ENCODE measurements at regions not wholly inside any gene's neighbourhood (a gene's known extent, or its start where the extent isn't known, plus 50 kb on each side); places are given as distances from the start of the nearest gene placed in this dataset.
A peak's percentile ranks its signal among the peaks of the same experiment; 100 is the strongest.

DNA sequence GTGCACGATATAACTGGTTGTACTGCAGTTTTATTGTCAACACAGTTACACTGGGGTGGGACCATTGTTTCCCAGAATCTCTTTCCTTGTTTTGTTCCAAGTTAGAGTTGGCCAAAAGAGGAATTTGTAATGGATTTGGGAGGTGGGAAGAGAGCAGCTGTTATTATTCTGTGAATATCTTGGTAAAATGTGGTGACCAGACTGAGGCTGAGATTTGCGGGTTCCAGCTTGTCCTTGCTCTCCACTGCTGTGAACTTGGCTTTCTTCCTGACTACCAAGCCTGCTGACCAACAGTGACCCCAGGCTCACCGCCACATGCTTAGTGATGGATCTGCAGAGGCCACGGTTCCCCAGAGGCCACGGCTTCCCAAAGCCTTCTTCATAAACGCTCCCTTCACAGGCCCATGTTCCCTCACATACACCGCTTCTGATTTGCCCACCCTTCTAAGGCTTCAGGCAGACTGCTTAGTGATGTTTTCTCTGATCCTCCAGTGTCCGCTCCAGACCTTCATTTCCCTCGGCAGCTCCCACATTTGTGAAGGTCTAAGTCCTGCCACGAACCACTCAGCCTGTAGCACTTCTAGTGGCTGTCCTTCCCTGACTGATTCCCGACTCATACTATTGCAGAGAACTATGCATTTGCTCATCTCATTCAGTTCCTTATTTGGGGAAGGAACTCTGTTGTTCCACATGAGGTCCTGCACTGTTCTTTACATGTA lies 525.5 kb upstream of the RGMA start:
- DNase-seq = no peak

DNA sequence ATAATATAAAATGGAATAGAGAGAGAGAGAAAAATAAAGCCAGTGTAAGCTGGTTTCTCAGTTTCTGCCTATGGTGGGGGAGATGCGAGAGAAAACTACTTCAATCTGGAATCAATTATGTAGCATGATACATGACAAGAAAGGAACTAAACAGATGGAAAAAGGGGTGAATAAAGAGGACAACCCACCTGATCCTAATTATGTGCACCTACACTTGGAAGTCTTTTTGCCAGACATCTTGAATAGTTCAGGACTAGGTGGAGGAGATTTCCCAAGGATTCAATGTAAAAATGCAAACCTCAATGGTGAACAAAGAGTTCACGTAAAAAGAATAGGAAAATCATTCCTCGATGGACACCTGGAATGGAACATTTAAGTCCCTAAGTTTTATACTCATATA lies 524.4 kb upstream of the RGMA start:
- DNase-seq = no peak

DNA sequence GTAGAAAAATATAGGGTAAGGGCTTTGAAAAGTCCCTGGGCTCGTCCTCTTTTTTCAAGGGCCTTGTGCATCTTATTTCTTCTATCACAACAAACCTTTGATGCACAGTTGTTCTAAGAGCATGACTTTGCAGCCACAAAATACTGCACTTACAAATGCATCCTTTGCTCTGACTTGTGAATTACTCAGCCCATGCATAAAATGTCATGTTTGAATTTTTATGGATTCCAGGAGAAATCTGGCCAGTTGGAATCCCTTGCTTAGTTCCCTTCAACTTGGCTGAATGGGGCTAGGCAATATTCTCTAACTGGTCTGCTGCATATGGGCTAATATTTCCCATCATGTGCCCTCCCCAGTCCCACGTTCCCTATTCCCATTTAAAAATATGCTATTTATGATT lies 523.9 kb upstream of the RGMA start:
- DNase-seq = no peak

DNA sequence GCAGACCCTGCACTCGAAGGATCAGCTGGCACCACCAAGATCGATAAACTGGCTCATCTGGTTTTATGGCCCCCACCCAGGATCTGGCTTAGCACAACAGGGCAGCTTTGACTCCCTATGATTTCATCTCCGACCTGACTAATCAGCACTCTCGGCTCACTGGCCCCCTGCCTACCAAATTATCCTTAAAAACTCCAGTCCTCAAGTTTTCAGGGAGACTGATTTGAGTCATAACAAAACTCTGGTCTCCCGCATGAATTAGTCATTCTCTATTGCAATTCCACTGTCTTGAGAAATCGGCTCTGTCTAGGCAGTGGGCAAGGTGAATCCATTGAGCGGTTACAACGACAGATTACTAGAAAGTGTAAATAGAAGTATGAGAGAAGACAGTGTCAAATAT lies 521.9 kb upstream of the RGMA start:
- DNase-seq = no peak

DNA sequence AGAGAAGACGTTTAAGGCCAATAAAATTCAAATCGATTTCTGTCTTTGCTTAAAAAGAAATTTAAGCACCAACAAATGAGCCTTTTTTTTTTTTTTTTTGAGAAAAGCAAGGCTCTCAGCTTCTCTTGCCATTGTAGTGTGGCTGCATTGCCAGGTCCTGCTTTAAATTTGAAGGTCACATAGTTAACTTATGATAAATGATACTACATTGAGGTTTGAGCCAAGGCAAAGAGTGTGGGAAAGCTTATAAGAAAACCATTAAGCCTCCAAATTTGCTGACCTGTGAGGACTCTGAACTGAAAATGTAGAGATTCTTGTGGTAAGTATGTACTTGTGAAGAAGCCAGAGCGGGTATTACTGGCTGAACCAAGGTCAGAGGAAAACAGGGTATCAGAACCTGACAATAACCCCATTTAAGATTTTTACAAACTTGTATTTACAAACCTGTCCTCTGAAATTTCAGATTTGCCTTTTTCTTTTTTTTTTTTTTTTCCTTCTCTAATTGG lies 519.7 kb upstream of the RGMA start:
- no peak for DNase-seq

DNA sequence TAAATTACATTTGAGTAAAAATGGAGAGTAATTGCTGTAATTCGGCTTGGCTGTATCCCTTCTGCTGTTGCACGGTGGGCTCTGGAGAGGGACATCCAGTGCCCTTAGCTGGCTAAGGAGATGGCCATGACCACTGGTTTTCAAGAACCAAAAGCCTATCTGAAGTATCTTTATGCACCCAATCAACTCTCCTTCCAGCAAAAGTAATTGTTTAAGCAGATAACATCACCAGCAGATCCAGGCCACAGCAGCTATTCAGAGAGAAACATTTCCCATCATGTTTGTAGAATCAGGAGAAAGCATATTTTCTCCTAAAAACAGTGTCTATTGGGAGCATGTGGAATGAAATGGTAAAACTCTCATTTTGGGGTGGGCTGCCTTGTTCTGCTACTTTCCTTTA lies 514.5 kb upstream of the RGMA start:
- DNase-seq = no peak

DNA sequence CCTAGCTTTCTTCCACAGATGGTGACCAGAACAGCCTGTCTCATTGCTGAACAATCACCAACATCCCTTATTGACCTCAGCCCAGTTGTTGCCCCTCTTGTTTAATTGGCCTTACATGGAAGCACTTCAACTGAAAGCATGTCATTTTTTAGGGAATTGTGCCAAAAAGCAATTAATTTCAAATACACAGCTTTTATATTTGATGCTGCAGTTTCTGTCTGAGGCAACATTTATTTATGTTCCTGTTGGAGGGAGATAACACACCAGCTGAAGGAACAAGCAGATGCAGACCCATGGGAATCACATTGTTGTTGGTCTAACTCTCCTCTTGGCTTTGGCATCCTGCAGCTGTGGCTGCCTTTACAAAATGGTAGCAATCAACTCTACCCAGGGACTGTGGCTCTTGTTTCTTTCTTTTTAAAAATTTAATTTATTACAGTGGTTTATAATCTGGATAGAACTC lies 498.1 kb upstream of the RGMA start:
- no peak for DNase-seq

DNA sequence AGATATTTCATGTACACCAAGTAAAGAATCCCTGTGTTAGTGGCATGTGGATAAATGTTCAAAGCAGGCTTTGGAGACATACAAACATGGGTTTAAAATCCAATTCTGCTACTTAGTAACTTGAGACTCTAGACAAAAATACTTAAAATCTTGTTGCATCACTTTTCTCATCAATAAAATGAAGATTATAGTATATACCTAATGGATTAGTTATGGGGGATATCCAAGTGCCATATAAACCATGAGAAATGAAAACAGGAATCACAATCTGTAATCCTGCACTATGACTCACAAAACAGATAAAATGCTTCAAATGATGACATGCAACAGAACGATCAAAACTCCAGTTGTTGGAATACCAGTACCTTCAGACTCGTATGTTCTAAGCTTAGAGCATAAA lies 496.0 kb upstream of the RGMA start:
- no peak for DNase-seq

DNA sequence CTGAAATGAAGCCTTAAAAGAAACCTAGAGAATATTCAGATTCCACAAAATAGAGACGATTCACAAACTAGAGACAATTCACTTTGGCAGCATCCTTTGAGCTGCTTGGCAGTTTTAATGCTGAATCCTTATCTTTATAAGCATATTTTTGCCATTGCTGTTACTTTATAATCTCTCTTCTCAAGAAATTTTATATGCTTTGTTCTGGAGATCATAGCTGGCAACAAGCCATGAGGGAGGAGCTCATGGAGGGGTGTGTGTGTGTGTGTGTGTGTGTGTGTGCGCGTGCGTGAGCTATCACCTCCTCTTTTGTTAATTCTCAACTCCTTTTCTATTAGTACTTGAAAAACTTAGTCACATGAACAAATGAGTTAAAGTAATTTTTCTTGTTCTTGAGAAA lies 495.0 kb upstream of the RGMA start:
- no peak for DNase-seq

DNA sequence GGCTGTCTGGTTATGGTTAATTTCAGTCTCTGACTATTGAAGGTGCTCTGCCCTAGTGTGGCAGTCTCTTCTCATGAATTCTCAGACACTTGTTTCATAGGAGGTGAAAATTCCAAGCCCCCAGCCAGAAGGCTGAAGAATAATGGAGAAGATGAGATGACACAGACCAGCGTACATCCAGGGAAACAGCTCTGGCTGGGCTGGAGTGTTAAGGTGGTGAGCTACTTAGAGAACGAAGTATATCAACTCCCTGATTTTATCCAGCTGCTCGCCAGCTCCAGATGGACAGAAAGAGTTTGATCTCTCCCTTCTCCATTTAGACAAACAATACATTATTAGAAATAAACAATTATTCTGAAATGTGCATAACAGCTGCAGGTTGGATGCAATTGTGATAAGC lies 494.5 kb upstream of the RGMA start:
- no peak for DNase-seq

DNA sequence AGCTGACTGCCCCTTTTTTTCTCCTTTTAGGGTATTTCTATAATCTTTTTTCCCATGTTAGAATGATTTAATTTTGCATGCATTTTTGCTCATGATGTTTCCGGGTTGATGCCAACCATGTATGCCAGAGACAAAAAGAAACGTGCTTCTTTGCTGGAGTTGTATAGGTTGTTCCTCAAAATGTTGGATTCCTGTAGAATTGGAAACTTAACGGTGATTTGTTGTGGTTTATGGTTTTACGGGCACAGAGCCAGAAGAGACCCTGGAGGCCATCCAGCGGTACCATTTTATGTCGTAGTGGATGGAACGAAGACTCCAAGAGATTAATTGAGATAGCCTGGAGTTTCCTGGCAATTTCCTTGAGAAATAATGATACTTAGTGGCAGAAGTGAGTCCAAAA lies 481.5 kb upstream of the RGMA start:
- no peak for DNase-seq

DNA sequence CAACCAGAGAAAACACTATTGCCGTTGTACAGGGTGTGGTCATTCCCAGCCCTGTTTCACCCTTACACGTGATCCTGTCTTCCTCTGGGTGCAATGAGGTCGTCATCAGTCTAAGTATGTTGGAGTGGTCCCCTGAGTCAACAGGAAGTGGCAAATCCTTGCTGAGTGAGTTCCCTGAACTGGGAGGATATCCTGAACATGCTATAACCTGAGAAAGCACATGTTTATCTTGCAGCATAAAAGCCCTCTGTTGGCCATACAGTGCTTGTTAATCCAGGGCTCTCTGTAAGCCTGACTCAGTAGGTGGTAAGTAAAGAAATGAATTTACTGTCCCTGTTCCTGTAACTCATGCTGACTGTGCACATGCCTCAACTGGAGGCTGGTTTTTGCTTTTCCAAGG lies 477.8 kb upstream of the RGMA start:
- peak; percentile 13 for DNase-seq

DNA sequence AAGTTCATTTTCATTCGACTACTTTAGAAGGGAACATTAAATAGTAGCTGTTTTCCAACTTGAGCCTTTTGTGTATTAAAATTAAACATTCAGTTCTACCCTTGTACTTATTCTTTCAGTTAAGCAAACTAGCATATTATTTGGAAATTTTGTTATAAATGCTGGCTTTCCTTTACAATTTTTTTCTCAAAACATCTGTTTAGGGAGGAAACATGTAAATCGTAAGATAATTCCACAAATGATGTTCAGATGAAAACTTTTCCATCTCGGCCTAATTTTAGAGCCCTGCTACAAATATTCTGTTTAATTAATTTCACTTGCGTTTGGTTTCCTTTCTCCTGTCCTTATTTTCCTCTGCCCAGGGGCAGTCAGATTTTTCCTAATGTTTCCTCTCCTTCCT lies 476.2 kb upstream of the RGMA start:
- no peak for DNase-seq

DNA sequence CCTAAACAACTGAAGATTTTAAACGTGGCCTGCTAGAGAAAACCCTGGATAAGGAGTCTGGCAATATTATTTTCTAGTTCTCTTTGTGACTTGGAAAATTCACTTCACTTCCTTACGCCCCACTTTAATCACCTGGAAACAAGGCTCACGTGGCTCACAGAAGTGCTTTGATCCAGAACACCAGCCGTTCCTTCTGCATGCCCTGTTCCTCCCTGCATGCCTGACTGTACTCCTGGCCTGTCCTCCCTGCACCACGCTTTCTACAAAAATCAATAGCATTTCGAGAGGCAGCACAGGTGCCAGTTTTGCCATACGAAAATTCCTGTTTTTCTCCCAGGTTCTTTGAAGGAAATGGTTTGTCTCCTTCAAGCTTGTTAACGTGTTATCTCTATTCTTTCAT lies 474.2 kb upstream of the RGMA start:
- no peak for DNase-seq

DNA sequence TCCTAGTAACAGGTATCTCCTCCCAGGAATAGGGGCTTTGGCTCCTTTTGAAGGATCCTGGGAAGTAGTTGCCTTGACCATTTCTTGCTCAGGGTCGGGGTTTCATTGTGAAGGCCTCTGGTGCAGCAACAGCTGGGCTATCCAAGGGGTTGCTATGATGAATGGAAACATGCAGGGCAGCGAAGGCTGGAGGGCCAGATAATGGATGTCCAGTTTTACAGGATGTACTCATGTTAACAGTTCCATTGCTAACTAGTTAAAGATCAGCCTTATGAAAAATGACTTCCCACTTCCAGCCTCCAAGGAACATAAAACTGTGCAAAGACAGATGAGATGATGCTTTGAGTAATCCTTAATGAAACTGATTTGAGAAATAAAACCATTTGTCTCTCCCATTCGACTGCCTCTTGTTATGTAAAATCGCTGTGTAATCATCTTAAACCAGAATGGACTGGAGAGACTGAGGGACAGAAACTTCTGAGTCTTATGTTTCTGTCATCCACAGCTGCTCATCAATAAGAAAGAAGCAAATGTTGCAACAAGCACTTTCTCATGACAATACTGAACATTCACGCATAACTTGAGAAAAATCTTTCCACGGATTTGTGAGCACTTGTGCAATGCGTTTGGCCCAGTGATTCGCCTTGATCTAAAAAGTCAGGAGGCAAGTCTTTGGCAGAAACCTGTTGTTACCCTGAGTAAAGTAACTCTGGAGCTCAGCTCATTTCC lies 473.5 kb upstream of the RGMA start:
- DNase-seq = no peak

DNA sequence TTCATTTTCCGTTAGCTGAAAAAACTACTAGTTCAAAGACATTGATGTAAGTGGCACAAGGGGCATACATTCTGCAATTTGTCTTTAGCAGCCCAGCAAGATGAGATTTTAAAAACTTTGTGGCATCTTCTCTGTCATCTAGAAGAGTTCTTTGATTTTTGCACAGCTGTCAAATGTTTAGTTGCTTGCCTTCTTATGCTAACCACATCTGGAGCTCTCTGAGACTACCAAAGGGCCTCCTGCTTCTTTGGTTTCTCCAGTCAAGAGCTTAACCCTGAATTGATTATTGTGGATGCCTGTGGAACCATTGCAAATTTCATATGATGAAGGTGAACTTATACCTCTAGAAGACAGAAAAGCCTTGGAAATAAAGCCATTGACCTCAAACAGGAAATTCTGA lies 468.7 kb upstream of the RGMA start:
- DNase-seq = no peak

DNA sequence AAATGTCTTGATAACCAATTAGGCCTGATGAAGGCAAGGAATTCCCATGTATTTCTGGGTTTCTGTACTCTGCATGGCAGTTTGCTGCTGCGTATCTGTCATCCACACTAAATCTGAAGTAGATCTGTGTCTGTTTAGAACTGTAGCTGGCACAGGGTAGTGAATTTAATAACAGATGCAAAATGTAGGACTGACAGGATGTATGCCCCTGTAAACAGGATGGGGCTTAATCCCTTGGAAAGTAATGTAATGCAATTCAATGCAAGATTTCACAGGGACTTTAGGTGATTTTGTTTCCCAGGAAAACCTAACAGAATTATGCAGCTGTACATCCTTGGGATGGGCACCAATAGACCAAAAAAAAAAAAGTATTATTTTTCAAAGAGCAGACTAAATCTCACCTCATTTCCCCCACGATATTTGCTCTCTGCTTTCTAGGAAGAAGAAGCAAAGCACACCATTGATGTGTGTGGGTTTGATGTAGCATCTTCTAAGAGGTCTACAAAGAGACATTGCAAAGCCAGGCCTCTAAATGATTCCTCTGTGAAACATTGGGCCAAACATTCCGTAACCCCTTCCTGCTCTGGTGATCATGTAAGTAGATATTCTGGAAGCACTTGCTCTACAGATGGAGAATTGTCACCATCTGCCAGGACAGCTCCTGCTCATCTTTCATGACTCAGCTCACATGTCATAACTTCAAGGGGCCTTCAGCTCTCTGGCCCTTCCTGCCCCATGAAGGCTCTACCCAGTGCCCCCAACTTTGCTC lies 464.3 kb upstream of the RGMA start:
- DNase-seq = no peak

DNA sequence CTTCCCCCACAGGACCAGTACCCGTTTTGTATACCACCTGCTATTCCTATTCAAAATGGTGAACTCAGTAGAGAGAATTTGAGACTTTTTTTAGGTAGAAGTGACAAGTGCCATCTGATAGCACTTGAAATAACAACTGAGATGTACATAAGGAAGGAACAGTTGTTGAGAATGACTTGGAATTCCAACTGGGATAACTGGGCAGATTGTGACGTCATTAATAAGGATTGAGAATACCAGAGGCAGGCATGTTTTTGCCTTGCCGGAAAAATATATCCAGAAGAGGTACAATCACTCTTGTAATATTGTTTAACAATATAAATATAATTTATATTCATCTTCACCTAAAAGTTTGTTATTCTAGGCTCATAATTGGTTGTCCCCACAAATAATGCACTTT lies 454.1 kb upstream of the RGMA start:
- no peak for DNase-seq

DNA sequence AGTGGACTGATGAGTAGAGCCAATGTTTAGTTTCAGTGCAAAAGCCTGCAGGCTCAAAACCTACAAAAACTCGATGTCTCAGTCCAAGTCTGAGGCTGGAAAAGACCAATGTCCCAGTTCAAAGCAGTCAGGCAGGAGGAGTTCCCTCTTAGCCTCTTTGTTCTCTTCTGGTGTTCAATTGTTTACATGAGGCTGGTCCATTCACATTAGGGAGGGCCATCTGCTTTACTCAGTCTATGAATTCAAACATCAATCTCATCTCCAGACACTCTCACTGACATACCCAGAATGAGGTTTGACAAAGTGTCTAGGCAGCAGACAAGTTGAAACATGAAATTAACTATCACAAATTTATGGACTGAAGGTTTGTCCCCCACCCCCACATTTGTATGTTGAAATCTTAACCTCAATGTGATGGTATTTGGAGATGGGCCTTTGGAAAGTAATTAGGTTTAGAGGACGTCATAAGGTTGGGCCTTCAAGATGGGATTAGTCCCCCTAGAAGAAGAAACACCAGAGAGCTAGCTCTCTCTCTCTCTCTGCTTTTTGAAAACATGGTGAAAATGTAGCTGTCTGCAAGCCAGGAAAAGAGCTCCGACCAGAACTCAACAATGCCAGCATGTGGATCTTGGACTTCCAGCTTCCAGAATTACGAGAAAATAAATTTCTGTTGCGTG lies 438.5 kb upstream of the RGMA start:
- DNase-seq = no peak

DNA sequence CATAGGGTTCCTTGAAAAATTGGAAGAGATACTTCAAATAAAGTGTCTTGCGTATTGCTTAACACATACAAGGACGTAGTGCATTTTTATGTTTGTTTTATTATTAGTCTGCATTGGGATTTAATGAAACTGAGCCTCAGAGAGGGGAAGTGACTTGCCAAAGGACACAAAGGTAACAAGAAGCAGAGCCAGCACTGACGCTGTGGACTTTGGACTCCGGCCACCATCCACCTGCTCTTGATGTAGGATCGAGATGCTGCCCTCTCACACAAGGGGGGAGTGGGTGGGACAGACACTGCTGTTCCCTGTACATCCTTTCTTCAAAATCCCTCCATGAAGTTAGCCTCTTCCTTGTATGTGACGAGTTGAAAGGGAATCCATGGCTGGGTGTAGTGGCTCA lies 435.4 kb upstream of the RGMA start:
- DNase-seq = no peak

DNA sequence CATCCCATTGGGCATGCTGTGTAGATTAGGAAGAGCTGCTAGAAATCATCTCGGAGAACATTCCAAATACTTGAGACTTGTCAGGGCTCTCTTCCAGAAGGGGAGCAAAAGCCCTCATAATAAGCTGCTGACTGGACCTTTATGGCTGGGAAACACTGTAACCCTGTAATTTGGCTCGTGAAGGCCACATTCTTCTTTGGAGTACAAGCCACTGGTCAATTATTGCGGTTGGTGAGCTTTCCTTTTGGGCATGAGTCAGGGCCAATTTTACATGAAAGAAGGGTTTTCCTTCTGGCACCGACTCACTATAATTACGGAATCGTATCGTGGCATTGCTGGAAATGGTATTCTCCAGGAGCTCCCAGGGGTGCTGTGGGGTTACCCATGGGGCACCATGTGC lies 434.5 kb upstream of the RGMA start:
- DNase-seq = no peak

DNA sequence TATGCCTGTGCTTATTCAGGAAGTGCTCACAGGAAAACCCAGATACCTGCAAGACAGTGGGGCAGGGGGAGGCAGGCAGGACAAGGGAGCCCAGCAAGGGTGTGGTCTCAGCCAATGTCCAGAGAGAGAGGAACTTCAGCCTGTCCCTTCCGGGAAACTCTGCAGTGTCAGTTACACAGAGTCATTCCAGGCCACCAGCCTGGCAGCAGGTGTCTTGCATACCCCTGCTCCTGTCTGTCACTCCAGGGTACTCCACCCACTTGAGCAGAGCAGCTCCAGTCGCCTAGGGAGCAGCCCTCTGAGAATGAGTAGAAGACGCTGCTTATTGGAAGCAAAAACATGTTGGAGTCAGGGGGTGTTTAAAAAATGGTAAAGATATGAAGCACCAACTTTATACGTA lies 431.2 kb upstream of the RGMA start:
- DNase-seq = no peak

DNA sequence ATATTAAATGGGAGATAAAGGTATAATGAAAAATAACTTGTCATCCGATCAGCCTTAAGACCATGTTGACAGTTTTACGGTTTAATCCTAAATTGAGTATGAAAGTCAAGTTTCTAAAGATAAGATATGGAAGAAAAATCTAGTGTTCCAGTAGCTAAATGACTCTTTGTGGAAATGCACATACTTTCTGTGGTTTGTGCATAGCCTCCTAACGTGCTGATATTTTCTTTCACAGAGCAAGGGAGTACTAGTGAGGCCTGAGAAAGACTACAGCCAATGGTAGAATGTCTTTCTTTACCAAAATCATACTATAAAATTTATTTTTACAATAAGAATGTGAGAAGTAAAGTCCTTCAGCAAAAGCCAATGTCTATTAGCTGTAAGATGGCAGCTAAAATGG lies 430.6 kb upstream of the RGMA start:
- DNase-seq = no peak
